Mucosa of gallbladder (tissue), 1 donor: ENCODE measurements at regions not wholly inside any gene's neighbourhood (a gene's known extent, or its start where the extent isn't known, plus 50 kb on each side); places are given as distances from the start of the nearest gene placed in this dataset.
"Not testable (repeated sequence)": the region's sequence is repeated elsewhere in the genome, so short reads cannot be mapped to it uniquely, and the experiment has no call there.

Source experiments
- DNase-seq: peaks from one replicate; pipeline ENCODE4 v3.0.0-alpha.2; 2020; ENCODE audit warnings: low spot score
- donor health status: DM: no; HTN: no; CAD: no.

DNA sequence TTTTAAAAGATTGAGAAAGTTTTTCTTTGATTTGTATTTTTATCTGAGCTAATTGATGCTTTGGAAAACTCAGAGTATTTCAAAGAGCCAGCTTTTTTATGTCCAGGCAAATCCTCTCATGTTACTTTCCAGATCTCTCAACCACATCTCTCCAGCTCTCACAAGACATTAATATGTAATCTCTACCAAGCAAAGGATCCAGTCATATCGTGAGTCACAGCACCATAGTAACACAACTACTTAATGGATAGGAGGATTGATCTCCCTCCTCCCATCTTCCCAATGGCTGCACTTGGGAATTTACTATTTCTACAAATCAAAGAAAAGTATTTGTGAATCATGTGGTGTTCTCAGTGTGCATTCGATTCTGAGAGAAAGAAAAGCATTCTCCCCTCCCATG lies 63.3 kb downstream of the POU4F1 start:
- no peak for DNase-seq

DNA sequence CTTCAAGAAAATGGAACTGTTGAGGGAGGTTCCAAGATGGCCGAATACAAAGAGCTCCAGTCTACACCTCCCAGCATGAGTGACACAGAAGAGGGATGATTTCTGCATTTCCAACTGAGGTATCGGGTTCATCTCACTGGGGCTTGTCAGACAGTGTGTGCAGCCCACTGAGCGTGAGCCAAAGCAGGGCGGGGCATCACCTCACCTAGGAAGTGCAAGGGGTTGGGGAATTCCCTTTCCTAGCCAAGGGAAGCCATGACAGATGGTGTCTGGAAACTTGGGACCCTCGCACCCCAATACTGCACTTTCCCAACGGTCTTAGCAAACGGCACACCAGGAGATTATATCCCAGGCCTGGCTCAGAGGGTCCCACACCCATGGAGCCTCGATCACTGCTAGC lies 77.3 kb downstream of the POU4F1 start:
- not testable (repeated sequence) for DNase-seq

DNA sequence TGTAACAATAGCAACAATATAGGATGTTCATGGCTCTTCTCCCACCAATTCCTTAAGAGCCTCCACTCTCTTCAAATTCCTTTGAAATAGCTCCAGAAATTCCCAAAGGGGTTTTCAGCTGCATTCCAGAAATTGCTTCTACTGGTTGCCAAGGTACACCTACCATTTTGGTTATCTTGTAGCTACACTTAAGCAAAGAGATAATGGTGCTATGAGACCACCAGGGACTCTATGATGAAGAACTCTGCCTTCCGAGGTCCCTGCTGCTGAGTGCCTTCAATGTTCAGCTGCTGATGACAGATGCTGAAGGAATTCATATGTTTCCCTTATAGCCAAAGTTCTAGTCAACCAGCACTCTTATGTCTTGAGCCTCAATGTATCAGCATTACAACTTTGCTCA lies 78.4 kb downstream of the POU4F1 start:
- DNase-seq, result no peak

DNA sequence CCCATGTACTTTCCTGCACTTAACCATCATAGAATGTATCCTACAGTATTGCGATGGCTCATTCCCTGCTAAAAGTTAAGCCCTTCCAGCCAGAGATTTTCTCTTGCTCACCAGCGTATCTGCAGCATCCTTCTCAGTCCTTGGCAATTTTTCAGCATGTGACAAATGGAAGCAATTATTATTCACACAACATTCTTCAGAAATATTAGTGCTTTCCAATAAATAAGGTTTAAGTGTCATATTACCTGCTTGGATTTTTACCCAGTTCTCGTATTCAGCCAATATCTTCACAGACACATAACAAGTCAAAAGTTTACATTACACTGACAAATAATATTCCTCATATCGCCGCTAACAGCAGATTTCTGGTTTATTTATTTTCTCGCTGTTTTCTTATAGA lies 82.3 kb downstream of the POU4F1 start:
- no peak for DNase-seq

DNA sequence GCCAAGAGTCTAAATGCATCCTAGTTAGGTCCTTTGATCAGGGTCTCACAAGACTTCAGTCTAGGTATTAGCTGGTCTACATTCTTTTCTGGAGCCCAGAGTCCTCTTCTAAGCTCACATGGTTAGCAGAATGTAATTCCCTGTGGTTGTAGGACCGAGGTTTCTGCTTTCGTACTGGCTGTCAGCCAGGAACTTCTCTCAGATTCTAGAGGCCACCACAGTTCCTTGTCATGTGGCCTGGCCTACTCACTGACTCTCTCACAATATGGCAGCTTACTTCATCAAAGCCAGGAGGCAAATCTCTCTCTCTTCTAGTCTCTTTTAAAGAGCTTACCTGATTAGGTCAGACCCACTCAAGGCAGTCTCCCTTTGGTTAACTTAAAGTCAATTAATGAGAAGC lies 82.9 kb downstream of the POU4F1 start:
- DNase-seq, result no peak

DNA sequence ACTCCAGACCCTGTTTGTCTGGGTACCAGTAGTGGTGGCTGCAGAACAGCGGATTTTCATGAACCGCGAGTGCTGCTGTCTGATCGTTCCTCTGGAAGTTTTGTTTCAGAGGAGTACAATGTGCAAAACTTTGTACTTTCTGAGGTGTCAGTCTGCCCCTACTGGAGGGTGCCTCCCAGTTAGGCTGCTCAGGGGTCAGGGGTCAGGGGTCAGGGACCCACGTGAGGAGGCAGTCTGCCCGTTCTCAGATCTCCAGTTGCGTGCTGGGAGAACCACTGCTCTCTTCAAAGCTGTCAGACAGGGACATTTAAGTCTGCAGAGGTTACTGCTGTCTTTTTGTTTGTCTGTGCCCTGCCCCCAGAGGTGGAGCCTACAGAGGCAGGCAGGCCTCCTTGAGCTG lies 84.9 kb downstream of the POU4F1 start:
- DNase-seq, result not testable (repeated sequence)

DNA sequence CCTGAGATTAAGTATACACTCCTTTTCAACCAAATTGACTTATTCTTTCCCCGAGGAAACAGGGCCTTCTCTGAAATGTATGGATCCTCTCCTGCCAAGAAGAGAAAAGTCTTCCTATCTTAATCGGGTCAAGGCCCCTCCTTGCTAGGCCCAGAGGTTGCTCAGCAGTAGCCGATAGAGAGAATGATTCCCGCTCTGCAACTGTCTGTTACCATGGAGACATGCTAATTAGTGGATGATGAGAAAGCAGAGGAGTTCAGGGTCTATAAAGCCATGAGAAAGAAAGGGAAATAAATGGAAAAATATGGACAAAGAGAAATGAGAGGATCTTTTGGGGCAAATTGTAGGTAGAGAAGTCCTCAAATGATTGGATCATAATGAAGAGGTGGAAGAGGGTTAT lies 103.5 kb downstream of the POU4F1 start:
- DNase-seq, result no peak

DNA sequence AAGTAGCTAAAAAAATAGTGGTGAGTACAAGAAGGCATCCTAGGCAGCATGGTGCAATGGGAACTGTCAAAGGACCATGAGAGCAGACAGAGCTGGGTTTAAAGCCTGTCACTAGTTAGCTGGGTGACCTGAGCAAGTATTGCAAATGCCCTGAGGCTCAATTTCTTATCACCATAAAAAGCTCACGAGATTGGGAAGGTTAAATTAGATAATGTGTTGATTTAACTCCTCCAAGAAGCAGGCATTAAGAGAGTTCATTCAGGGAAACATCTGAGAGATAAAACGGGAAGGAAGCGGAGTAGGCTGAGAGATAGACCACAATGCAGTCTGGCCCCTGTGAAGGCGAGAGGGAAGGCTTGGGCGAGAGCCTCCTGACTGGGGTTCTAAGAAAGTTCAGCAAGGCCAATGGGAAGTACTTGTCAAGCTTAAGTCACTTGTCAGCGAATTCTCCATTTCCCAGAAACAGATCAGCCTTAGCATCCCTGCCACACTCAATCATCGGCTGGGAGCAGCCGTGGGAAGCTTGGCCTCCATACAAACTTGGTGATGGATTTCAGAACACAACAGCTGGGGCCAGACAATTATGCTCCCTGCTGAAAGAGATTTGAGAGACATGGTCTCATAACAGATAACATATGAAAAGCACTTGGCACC lies 105.5 kb downstream of the POU4F1 start:
- no peak for DNase-seq

DNA sequence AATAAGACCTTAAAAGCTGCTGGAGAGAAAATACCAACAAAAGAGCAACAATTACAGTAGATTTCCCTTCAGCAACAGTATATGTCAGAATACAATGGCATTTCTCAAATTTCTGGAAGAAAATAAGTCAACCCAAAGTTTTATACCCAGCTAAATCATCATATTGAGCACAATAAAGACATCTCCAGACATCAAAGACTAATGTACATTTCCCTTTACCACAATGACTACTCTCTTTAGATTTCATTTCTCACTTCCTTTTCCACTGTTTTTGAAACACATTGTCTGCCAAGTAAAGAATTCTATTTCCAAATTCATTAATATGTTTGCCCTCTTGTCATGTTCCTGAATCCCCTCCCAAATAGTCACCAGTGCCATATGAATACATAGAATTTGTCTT lies 111.4 kb downstream of the POU4F1 start:
- no peak for DNase-seq

DNA sequence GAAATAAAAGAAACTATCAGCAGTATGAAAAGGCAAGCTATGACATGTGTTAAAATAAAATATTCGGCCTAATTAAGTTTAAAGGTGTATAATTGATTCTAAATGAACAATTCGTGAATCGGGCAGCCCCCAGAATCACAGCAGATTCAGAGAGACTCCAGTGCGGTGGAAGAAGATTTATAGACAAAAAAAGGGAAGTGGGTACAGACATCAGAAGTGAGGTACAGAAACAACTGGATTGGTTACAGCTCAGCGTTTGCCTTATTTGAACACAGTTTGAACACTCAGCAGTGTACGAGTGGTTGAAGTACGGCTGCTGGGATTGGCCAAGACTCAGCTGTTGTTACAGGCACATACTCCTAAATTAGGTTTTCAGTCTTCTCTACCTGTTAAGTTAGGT lies 113.1 kb downstream of the POU4F1 start:
- not testable (repeated sequence) for DNase-seq

DNA sequence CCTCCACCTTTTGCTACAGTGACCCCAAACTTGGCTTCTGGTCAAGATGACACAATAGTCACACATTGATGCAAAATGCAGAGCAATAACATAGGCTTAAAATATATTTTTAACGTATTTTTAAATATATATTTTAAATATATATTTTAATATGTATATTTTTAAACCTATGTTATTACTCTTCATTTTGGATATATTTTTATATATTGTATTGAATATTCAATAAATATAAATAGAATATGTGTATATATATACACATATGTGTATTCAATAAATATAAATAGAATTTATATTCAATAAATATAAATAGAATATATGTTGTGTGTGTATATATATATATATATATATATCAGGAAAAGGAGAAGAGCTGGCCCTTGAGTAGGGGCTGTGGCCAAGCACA lies 115.6 kb downstream of the POU4F1 start:
- DNase-seq, result no peak

DNA sequence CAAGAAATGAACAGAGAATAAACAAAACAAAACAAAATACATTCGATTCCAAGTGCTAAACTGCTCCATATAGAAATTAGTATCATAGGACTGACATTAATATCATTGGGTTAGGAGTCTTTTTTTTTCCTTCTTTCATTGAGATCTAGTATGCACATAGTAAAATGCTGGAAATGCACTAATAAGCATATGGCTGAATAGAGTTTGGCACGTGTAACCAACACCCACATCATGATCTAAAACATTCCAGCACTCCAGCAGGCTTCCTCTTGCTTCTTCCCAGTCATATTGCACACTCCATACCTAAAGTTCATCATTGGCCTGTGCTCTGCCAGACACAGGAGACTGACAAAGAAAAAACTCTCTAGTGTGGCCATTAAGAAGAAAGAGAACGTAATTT lies 117.5 kb downstream of the POU4F1 start:
- no peak for DNase-seq

DNA sequence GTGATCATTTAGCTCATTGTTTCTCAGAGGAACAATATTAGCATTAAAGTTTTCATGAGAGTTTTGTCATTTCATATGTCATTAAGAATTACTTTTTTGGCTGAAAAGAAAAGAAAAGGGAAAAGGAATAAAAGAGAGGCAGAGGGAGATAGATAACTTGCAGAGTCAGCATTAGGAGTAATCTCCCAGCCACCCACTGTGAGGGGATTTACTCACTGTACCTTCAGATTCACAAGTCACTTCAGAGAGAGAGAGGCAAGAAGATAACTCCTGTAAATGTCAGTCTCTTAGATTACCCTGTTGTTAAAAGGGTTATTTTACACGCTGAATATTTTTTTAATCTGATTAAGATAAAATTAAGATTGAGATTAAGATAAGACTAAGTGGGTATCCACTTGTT lies 125.2 kb downstream of the POU4F1 start:
- DNase-seq, result no peak

DNA sequence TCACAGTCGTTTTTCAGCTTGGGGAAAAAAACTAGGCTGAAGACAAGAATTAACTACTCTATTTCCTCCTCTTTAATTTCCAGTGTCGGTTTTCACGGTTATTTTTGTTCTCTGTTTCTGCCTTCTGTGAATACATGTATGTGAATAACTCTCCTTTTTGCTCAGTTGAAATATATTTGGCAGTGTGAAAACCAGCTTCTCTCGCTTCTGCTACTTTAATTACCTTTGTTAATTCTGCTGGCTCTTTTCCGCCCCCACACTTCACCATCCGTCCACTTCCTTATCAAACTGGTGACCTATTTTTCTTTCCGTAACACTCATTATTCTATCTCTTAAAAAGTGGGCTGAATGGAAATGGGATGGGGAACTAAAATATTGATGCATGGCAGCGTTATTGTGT lies 126.4 kb downstream of the POU4F1 start:
- no peak for DNase-seq

DNA sequence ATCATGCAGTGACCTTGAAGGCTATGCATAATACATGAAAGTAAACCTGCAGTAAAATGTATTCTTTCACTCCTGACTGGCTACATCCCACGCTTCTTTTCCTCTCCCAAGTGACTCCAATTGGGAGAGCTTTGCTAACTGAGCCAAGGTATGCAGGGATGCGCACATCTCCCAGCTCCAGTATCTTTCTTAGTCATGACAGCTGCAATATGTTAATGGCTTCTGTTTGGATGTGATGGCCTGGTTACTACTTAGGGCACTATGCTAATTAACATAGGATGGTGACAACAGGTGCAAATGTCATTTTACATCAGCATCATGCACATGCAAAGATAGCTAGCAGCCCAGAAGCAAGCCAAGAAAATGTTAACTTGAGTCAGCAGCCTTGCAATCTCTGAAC lies 134.7 kb downstream of the POU4F1 start:
- no peak for DNase-seq

DNA sequence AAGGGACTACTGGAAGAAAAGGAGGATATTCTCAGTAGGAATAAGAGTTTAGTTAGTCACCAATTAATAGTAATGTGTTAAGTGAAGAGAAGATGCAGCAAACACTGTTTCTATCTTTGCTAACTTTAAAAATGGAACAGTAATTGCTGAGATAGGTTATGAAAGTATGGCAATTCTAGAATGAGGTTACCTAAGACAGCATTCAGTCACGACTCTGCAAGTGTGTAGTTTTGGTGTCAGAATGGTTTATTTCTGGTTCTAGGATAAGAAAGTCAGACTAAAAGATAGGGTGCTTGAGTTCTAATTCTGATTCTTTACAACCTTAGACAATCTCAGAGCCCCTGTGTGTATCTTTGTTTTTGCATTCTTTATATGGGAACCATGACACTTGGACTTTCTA lies 138.1 kb downstream of the POU4F1 start:
- no peak for DNase-seq

DNA sequence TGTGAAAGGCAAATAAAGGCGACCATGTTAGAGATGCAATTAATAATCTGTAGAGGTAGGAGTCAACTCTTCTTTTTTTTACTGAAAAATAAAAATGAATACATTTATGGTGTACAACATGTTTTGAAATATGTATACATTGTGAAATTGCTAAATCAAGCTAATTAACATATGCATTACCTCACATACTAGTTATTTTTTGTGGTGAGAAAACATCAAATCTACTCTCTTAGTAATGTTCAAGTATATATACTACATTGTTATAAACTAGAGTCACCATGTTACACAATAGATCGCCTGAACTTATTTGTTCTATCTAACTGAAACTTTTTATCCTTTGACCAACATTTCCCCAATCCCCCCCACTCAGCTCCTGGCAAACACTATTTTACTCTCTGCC lies 143.2 kb downstream of the POU4F1 start:
- DNase-seq, result no peak

DNA sequence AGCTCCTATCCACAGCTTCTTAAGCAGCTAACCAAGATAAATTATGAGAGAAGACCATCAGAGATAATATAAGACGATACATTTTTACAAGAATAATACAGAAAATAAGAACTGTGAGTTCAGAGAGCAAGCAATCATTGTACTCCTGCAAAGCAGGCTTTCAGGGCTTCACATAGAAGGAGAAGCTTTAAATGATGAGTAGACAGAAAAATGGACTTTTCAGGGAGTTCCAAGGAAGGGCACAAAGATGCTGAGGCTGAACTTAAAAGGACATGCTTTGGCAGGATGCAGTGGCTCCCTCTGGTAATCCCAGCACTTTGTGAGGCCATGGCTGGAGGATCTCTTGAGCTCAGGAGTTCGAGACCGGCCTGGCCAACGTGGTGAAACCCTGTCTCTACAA lies 159.5 kb downstream of the POU4F1 start:
- DNase-seq, result no peak

DNA sequence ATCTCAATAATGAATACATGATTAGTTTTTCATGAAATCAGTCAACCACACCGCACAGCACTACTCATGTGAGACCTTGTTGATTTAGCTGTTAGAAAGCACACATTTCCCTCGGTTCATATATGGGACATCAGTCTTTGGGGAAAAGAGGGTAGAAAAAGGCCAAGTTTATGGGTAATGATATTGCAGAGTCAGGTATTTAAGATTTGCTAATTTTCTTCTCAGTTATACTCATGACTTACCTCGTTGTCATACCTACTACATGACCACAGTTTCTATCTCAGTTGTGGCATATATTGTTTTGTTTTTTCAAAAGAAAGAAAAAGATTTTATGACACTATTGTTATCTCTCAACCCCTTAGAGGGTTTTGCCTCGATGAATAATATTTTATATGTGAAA lies 165.6 kb downstream of the POU4F1 start:
- DNase-seq, result no peak

DNA sequence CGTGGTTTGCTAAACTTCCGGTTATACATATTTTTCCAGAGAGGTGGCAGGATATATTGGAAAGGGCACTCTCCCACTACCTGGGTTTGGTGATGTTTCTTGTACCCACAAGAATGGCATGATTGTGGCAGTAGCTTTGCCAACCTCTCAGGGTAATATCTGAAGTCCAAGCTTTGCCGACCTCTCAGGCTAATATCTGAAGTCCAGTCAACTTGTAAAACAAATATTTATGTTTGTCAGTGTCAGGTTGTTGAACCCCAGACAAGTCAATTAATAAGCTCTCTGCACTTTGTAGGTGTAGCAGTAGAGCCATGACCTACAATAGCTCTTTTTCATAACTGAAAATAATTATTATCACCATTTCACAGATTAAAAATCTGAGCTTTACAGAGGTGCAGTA lies 167.0 kb downstream of the POU4F1 start:
- DNase-seq, result no peak

DNA sequence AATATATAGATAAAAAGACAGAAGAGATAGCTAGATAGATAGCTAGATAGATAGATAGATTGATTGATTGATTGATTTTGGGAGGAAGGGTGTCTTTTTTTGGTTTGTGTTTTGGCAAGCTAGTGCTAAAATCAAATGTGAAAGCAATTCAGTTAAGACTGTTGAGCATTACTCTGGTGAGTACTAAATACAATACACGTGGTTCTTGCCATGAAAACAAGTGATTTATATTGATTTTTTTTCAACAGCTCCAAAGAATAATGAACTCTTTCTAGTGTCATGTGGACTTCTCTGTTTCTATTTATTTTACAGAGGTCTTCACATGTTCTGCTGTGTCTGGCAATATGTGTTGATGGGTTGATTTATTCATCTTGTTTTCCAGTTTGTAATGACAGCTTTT lies 172.0 kb downstream of the POU4F1 start:
- DNase-seq, result no peak

DNA sequence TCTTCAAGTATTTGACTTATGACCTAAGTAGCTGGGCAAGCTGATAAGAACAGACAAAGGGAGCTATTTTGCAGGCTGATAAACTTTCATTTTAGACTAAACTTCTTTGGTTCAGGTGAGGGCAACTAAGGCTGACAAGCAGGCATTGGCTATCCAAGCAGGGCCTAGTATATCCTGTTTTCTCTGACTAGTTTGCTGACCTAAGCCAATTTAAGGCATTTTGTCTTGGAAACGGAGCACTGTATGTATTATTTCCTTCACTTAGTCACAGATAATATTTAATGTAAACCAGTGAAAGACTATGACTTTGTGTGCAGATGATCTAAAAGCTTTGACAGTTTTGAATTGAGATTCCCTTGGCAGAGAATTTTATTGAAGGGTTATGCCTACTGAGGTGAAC lies 172.5 kb downstream of the POU4F1 start:
- no peak for DNase-seq

DNA sequence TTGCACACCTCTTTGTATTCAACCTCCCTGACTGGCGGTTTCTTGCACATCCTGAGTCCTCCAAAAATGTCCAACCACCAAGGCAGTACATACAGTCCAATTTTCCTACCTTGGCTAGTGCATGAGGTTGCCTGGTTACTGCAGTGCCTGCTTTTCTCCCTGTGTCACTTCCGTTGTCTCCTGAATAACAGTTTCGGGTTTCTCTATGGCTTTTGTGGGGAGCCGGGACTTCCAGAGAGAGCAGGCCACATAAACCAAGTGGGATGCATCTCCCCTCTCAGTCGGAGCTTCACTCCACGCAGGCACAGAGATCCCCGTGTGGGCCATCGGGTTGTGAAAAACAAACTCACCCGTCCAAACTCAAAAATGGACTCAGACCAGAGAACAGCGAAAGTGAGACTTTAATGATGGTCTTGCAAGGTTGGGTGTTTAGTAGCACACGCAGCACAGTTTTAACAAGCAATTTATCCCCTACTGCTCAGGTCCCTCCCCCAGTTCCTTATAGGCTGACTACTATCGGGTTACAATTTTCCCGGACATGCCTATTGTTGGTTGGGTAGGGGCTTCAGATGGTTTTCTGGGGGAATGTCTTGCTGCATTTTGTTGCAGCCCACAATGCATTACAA lies 173.1 kb downstream of the POU4F1 start:
- no peak for DNase-seq

DNA sequence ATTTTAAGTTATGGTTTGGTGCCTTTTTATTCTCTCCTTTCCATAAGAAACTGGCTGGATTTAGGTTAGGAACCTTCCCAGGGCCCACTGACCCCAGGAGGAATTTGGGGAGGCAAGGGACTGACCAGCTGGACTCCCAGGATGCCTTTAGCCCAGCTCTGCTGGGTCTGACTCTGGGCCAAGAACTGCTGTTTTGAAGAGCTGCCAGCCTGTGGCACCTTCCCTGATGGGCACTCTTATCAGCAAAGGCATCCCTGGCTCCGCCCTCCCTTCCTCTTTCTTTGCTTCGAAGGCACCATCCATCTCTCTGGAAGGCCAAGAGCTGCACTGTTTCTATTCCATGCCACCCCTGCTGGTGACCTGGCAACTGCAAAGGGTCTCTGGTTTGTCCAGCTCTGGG lies 174.7 kb downstream of the POU4F1 start:
- DNase-seq, result no peak
